C4-2B (cell line): ENCODE measurements at regions not wholly inside any gene's neighbourhood (a gene's known extent, or its start where the extent isn't known, plus 50 kb on each side); places are given as distances from the start of the nearest gene placed in this dataset.

Experiments
- CTCF ChIP-seq: fragments of 450-650 bp; conservative IDR thresholded peaks from 2 replicates; pipeline ENCODE4 v1.5.1; 2017; ENCODE audit warnings: mild to moderate bottlenecking
- ZFX ChIP-seq: fragments of 450-650 bp; IDR thresholded peaks from 2 replicates; pipeline ENCODE4 v1.6.1; 2017

GRCh38 chr11:79920480-79920879, 479.6 kb upstream of the TENM4 start:
- no peak for TF ChIP-seq CTCF
- TF ChIP-seq ZFX, result no peak
